Breast epithelium (tissue), 4 donors: ENCODE measurements at regions not wholly inside any gene's neighbourhood (a gene's known extent, or its start where the extent isn't known, plus 50 kb on each side); places are given as distances from the start of the nearest gene placed in this dataset.

Experiments
- DNase-seq, 2 donors: peaks; one replicate each; pipeline ENCODE4 v3.0.0-alpha.2; 2019; ENCODE audit warnings: low spot score in 2 of 2
- H3K27ac ChIP-seq, 2 donors: fragments of 200-600 bp; sonication (generic) in 1 of 2; one replicate each; pipeline ENCODE4 v1.5.1; 2016 to 2019; ENCODE audit warnings: mild to moderate bottlenecking in 1 of 2
- H3K27me3 ChIP-seq, 2 donors: fragments of 200-600 bp; sonication (generic) in 1 of 2; one replicate each; pipeline versions ENCODE4 v1.5.1 to v1.6.0; 2017 to 2019; ENCODE audit warnings: control low read depth in 1 of 2, mild to moderate bottlenecking in 1 of 2
- H3K36me3 ChIP-seq: fragments of 200-600 bp; one replicate; pipeline ENCODE4 v1.5.1; 2019
- H3K4me1 ChIP-seq, 2 donors: fragments of 200-600 bp; sonication (generic); one replicate each; pipeline ENCODE4 v1.5.1; 2016 to 2019; ENCODE audit warnings: control low read depth in 1 of 2
- H3K4me3 ChIP-seq, 3 donors: fragments of 200-600 bp; sonication (generic); 1 replicate in 2 of 3; 2 replicates in 1 of 3; pipeline ENCODE4 v1.5.1; 2016 to 2019; ENCODE audit warnings: mild to moderate bottlenecking in 3 of 3, moderate library complexity in 2 of 3
- H3K9me3 ChIP-seq, 2 donors: fragments of 200-600 bp; sonication (generic) in 1 of 2; one replicate each; pipeline ENCODE4 v1.5.1; 2016 to 2019; ENCODE audit warnings: control low read depth in 1 of 2
- CTCF ChIP-seq, 3 donors: fragments of 450-650 bp; IDR thresholded peaks; one replicate each; pipeline ENCODE4 v1.5.1; 2016 to 2017; ENCODE audit warnings: antibody characterized with exemption in 3 of 3, mild to moderate bottlenecking in 3 of 3, moderate library complexity in 3 of 3
- POLR2A ChIP-seq: fragments of 450-650 bp; IDR thresholded peaks from one replicate; pipeline ENCODE4 v1.6.1; 2016; ENCODE audit warnings: antibody characterized with exemption, mild to moderate bottlenecking, moderate library complexity
- POLR2AphosphoS5 ChIP-seq, 3 donors: sonication (generic); formaldehyde crosslinking; IDR thresholded peaks; one replicate each; pipeline ENCODE4 v1.6.1; 2017; ENCODE audit warnings: antibody characterized with exemption in 3 of 3
- intact Hi-C: fragments of 100-400 bp; cut with DNase I; formaldehyde crosslinking; loops from one replicate; pipeline ENCODE4 v1.15.1; 2023; ENCODE audit warnings: low total_unique reads

GRCh38 chr4:15186806-15187205 lies 184.5 kb downstream of the CPEB2 start:
- Histone ChIP-seq H3K4me3 (no peak overlapping the region), H3K4me1 (no peaks in the 10 kb centered on the region), H3K27me3 (no peaks in the 10 kb centered on the region), H3K36me3 (no peaks in the 10 kb centered on the region), H3K27ac (no peak overlapping the region), H3K9me3 (no peaks in the 10 kb centered on the region)
- TF ChIP-seq CTCF (IDR thresholded peaks at IDR 0.05) (no peak), POLR2A (no peak), POLR2AphosphoS5 (IDR thresholded peaks at IDR 0.05) (no peak)
- no peak for DNase-seq
- intact Hi-C loops, result no loop called here

- Histone ChIP-seq H3K27ac (no peak overlapping the region), H3K4me1 (no peaks in the 10 kb centered on the region), H3K36me3 (no peaks in the 10 kb centered on the region), H3K4me3 (no peak overlapping the region), H3K27me3 (no peaks in the 10 kb centered on the region), H3K9me3 (no peaks in the 10 kb centered on the region)
- no peak for TF ChIP-seq CTCF (IDR thresholded peaks at IDR 0.05)
- no peak for TF ChIP-seq POLR2AphosphoS5 (IDR thresholded peaks at IDR 0.05)
- no peak for TF ChIP-seq POLR2A
- intact Hi-C loops, result no loop called here
- DNase-seq, result no peak
Observed at GRCh38 chr4:15188605-15189539, 186.6 kb downstream of the CPEB2 start.

- no peak overlapping the region for H3K27ac ChIP-seq
- no peak for TF ChIP-seq POLR2A
- TF ChIP-seq CTCF (IDR thresholded peaks at IDR 0.05), result no peak
- no peak for TF ChIP-seq POLR2AphosphoS5 (IDR thresholded peaks at IDR 0.05)
- H3K9me3 ChIP-seq, result no peaks in the 10 kb centered on the region
- intact Hi-C loops, result no loop called here
- no peaks in the 10 kb centered on the region for H3K36me3 ChIP-seq
- DNase-seq, result no peak
- H3K4me1 ChIP-seq, result no peaks in the 10 kb centered on the region
- no peaks in the 10 kb centered on the region for H3K27me3 ChIP-seq
- H3K4me3 ChIP-seq, result no peak overlapping the region
Observed at GRCh38 chr4:15194520-15194919, 192.2 kb downstream of the CPEB2 start.

GRCh38 chr4:15197005-15197404 lies 194.7 kb downstream of the CPEB2 start:
- TF ChIP-seq POLR2AphosphoS5 (IDR thresholded peaks at IDR 0.05) (no peak), POLR2A (no peak), CTCF (IDR thresholded peaks at IDR 0.05) (no peak)
- intact Hi-C loops, result no loop called here
- Histone ChIP-seq H3K4me1 (no peaks in the 10 kb centered on the region), H3K9me3 (no peaks in the 10 kb centered on the region), H3K27ac (no peak overlapping the region), H3K4me3 (no peak overlapping the region), H3K27me3 (no peaks in the 10 kb centered on the region), H3K36me3 (no peaks in the 10 kb centered on the region)
- no peak for DNase-seq

GRCh38 chr4:15198070-15198727 lies 195.9 kb downstream of the CPEB2 start:
- TF ChIP-seq CTCF (IDR thresholded peaks at IDR 0.05) (no peak), POLR2A (no peak), POLR2AphosphoS5 (IDR thresholded peaks at IDR 0.05) (no peak)
- Histone ChIP-seq H3K36me3 (no peaks in the 10 kb centered on the region), H3K9me3 (no peaks in the 10 kb centered on the region), H3K27ac (no peak overlapping the region), H3K27me3 (no peaks in the 10 kb centered on the region), H3K4me3 (no peak overlapping the region), H3K4me1 (no peaks in the 10 kb centered on the region)
- intact Hi-C loops, result no loop called here
- DNase-seq, result no peak
